GM21529 (cell line): ENCODE measurements at regions not wholly inside any gene's neighbourhood (a gene's known extent, or its start where the extent isn't known, plus 50 kb on each side); places are given as distances from the start of the nearest gene placed in this dataset.
"Not testable (repeated sequence)": the region's sequence is repeated elsewhere in the genome, so short reads cannot be mapped to it uniquely, and the experiment has no call there.

Experiments
- ATAC-seq: cut with Tn5 transposase; IDR thresholded peaks from one replicate; pipeline ENCODE4 v1.9.1; 2021; ENCODE audit not compliant: unreplicated experiment

DNA sequence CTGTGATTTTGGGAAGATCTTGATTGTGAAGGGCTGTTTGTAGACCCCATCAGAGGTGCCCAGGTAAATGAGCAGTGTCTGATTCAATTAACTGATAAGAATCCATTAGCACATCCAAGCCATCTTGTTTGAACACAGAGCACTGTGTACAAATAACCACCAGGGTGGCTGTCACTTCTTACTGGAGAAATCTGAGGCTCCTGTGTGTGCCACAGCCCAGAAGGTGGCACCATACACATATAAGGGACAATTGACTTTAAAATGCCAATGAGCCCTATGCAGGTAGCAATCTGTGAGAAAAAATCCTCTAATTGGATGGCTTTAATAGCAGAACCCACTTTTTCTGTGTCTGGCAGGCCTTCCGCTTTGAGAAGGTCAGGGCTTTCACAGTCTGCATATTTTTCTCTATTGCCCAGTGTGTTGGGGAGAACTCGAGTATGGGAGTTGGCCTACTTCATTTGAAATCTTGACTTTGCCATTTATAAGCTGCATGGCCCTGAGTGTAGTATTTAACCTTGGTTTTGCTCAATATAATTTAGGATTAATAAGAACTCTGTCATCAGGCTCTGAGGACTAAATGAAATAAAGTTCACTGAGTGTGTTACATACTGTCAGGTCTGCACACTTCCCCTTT, 517.4 kb downstream of the CCSER2 start:
- no peak for ATAC-seq

DNA sequence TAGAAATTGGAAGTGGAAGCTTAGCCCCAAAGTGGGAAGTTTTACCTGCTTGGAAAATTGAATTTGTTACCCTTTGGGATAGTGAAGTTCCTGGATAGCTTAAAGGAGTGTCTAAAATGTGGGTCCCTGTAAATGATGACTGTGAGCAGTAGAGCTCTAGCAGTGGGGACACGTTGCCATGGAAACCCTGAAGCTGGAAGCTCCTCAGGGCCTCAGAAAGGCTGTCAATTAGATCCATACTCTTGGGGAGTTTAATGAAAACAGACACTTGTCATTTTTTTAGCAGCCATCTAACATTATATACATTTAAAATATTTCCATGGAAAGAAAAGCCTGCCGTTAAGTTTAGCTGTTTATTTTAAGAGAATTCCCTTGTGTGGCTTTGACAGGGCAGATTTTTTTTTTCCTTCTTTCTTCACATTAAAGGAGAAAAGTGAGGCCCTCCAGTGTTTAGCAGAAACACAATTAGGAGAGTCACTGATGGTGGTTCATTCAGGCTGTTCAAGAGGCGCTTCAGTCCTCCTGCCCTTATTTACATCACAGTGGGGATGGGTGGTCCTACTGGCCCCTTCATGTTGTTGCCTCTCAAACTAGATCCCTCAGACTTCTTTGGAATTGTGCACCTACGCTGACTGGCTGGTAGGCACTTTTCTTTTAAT, 518.4 kb downstream of the CCSER2 start:
- no peak for ATAC-seq

DNA sequence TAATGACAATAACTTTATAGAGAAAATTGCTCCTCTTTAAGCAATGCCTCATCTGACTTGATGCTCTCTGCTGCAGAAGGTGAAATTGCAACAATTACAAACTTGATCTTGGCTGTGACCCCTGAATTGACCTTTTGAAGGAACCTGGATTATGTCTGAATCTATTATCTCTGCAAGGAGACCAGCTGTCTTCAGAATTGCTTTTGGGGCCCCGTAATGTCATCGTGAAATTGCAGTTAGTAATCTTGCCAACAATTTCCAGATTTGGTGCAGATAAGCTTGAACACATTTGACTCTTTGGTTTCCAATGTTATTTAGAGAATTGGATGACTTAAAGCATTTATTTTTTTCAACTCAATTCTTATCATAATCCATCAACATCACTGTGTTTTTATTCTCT, 520.6 kb downstream of the CCSER2 start:
- ATAC-seq = no peak

DNA sequence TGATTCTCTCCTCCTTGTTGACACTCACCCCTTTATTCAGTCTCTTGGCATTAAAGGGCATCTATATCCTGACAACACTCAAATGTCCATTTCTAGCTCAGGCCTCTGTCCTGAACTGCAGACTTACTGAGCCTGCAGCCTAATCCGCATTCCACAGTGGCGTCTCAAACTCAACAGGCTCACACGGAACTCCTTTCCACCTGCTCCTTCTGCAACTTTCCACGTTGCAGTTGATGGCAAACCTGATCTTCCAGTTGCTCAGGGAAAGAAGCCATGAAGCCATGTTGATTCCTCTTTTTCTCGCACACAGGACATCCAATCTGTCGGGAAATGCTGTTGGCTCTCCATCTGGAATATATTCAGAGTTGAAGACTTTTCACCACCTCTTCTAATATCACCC, 522.4 kb downstream of the CCSER2 start:
- ATAC-seq = no peak

DNA sequence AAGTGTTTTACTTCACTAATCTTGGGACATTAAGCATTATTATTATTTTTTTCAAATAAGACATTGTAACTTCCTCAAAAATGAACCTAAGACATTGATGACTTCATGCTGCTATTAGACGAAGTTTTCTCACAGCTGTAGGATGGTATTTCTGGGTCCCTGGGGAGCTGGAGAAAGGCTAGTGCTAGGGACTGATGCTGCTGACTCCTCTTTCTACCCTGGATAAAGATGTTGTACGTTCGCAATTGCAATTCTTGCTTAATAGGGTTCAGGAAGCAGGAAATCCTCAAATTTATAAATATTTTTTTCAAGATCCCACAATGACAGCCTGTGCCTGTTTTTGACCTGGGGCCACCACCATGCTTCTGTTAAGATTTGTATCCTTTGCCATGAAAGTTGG, 526.0 kb downstream of the CCSER2 start:
- ATAC-seq = no peak

DNA sequence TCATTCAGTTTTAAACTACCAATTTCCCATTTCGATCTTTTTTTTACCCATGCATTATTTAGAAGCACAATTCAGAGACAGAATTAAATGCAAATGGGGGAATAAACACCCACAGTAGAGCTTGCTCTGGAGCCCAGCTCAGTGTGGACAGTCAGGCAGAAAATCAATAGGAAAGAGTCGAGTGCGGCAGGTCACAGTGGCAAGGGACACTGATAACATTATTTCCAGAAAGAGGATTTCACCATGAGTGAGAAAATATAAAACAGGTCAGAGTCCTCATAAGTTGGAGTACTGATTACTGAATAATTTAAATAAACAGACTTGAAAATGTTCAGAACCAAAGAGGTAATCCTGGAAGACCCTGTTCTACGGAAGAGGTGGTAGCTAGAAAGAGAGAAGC, 532.5 kb downstream of the CCSER2 start:
- ATAC-seq = no peak

DNA sequence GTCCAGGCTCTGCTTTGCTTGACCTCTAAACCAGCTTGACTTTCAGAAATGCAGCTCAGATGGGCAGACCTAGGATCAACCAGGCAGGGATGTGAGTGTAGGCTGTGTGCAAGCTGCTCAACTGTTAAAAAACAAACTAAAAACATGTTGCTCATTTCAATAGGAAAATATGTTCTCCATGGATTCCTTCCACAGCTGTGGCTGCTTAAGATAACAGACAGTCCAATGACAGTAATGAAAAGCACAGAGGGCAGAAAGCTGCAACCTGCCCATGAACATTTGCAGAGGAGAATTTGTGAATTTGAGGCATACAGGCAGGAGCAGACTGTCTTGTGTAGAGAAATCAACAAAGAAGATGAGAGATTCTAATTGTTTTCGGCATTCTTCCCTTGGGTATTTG, 534.2 kb downstream of the CCSER2 start:
- no peak for ATAC-seq

DNA sequence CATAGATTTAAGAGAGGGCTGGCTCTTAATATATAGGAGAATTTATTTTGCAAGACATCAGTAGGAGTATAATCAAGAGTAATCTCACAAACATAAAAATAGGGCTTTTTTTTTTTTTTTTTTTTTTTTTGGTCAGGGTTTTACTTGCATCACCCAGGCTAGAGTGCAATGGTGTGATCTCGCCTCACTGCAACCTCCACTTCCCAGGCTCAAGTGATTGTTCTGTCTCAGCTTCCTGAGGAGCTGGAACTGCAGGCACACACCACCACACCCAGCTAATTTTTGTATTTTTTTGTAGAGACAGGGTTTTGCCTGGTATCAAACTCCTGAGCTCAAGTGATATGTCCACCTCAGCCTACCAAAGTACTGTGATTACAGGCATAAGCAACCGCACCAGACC, 535.3 kb downstream of the CCSER2 start:
- no peak for ATAC-seq

DNA sequence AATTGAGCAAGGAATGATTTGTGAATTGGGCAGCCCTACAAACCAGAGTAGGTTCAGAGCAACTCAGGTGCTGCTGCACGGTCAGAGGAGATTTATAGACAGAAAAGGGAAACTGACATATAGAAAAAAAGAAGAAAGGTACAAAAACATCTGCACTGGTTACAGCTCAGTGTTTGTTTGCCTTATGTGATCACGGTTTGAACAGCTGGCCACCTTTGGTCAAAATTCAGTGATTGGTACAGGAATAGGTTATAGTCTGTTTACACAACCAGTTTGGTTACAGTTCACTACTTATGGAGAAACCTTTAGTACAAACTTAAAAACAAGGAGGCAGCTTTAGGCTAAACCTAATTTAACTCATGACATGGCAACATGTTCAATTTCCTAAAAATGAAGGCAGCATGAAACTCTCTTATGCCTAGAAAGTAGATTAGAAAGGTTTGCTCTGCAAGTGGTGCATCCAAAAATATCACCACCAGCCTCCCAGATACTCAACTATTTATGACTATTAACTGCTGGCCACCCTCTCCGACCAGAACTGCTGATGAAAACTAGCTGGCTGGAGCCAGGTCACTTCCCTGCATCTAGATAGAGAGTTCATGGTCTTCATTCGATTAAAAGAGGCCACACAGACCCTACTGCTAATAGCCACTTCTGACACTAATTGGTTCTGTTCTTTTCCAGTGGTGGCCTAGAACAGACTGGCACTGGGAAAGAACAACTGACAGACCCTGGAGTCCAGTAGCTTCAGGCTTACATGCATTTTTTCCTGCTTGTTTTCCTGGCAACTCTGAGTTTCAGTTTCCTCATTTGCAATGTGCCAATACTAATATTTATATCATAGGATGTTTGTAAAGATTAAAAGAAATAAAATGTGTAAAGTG, 548.0 kb downstream of the CCSER2 start:
- ATAC-seq = no peak

DNA sequence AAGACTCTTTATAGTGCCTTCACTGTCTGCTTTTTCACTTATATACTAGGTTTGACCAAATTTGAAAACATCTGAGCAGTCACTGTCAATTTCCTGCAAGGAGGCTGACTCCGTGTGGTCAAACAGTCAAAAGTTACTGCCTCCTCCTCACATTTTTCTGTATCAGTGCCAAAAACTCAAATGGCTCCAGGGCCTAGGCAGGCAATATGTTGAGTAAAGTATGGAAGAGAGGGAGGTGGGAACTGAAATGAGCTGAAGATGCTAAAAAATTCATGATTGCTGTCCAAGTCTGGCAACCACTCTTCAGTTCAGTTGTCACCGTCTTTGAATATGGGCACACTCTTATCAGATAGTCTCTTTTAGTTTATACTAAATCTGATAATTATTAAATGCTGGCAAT, 551.6 kb downstream of the CCSER2 start:
- no peak for ATAC-seq

DNA sequence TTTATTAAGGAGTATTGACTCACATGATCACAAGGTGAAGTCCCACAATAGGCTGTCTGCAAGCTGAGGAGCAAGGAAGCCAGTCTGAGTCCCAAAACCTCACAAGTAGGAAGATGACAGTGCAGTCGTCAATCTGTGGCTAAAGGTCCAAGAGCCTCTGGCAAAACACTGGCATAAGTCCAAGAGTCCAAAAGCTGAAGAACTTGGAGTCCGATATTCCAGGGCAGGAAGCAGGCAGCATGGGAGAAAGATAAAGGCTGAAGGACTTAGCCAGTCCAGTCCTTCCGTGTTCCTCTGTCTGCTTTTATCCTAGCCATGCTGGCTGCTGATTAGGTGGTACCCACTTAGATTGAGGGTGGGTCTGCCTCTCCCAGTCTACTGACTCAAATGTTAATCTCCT, 553.3 kb downstream of the CCSER2 start:
- ATAC-seq = not testable (repeated sequence)

DNA sequence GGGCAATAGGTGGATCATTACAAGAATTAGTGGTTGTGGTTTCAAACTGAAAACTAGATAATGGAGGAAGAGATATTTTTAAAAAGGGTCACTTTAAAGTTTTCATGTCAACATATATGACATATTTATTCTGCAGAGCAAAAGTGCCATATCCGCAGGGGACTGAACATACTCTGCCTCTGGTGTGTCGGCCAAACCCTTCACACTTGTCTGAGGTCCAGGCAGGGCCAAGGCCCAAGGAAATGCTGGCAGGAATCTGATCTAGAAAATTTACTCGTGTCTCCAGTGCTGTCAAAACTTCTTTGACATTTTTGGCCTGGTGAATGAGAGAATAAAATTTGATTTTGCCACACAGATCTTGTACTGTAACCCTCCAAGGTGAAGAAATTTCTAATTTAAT, 562.3 kb downstream of the CCSER2 start:
- no peak for ATAC-seq

DNA sequence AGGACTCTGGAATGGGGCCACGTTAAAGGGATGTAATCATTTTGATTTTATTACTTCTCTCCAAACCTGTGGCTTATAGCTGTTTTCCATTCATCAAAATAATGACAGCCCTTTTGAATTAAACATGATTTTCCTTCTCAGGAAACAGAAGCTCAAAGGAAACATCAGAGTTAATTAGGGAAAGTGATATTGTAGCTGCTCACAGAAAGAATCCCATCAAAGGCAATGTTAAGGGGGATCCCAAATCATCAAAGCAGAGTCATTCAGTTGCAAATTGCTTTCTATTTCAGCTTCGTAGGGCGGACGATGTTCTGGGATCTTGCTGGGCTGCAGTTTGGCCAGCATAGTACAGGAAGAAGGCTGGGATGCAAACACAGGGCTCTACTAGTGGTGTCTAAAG, 563.2 kb downstream of the CCSER2 start:
- ATAC-seq = no peak

DNA sequence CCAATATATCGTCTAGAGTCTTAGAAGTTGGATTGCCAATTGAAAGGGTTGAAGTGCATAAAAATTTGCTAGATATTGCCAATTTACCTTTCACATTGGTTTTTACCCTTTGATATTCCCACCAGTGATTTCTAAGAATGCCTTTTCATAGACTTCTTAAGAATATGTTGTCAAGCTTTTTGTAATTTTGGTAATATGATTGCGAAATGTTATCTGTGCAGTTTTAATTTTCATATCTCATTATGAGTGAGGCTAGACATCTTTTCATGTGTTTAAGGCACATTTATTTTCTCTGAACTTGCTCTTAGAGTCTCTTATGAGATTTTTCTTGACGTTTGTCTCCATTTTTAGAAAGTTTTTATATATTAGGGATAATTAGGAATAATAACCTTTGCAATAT, 567.2 kb downstream of the CCSER2 start:
- ATAC-seq = no peak

DNA sequence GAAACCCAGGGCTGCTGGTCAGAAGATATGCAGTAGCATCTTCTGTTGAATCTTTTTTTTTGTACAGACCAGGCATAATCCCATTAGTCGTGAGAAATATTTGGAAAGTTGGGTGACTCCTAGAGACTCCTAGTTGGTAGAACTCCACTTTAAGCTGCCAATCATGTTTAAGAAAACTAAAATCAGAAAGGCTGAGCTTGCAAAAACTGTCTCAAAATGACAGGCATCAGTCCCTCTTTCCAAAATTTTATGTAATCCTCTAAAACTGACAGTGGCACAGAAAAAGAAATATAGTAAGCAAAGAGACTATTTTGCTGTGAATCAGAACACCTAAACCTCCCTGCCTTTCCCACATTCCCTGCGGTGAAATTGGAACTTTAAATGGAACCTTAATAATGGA, 568.5 kb downstream of the CCSER2 start:
- no peak for ATAC-seq

DNA sequence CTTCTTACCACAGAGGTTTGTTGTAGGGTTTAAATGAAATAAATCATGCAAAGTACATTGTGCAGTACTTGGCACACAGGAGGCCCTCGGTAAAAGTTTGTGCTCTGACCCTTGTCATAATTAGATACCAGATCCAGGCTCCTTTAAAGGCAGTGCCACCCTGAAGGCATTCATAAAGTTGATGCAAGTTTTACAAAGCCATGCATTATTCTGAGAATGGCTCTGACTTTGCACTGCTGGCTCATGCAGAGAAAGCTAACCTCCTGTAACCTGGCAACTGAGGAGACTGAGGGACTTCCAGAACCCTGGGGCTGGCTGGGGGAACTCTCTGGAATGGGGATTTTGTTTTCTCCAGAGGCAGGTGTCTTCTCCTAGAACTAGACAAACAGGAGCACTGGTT, 570.9 kb downstream of the CCSER2 start:
- ATAC-seq = no peak

DNA sequence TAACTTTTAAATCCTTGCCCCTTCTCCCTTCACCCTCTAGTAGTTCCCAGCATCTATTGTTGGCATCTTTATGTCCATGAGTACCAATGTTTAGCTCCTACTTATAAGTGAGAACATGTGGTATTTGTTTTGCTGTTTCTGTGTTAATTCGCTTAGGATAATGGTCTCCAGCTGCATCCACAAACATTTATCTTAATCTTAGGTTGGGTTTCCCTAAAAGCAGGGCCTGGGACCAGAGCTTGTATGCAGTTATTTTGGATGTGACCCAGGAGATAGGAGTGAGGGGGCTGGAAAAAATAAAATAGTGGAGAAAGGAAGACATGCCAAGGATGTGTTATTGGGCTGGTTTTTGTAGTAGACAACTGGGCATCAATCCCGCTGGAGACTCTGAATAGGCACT, 571.8 kb downstream of the CCSER2 start:
- no peak for ATAC-seq

DNA sequence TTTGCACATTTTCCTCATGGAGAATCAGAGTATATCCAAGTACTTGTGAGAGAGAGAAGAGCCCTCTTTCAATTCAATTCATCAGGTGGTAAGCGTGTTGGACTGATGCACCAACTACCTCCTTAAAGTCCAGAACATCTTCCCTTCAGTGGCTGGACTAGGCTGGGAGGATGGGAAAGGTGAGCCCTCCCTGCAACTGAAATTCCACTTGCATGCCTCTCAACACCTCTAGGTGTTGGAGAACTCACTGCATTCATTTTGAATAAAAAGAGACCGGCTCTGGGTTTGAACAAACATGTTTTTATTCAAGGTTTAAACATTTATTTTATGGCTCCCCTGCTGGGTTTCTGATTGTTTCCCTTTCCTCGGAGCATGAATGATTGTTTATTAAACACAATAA, 573.5 kb downstream of the CCSER2 start:
- ATAC-seq = no peak

DNA sequence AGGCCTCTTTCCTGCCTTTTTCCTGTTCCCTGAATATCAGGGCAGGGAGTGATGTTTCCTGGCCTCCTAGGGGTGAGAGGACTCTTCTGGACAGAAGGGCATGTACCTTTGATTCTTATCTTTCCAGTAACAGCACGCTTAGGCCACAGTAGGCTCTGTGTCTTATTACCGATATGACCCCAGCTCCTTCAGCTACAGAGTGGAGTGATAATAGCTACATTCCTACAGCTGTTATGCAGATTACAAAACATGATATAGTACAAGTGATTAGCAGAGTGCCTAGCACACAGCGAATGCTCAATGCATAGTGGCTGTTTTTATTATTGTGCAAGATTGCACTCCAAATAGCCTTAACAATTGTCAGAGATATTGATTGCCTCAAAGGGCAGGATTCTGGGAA, 574.2 kb downstream of the CCSER2 start:
- ATAC-seq = no peak

DNA sequence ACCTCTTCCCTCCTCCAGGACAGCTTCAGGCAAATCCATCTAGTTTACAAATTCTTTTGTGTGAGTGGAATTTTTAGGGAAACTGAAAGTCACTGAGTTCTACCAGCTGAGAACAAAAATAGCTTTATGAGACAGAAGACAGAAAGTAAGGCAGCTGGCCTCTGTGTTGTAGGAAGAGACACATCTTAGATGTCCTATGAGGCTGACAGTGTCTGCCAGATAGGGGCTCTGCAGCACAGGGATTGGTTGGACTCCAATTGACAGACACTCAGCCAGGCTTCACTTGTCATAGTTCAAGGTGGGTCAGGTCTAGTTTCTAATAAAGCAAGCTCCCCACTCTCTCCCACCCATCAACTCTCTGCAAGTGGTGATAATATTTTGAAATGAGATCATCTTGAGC, 574.9 kb downstream of the CCSER2 start:
- no peak for ATAC-seq

DNA sequence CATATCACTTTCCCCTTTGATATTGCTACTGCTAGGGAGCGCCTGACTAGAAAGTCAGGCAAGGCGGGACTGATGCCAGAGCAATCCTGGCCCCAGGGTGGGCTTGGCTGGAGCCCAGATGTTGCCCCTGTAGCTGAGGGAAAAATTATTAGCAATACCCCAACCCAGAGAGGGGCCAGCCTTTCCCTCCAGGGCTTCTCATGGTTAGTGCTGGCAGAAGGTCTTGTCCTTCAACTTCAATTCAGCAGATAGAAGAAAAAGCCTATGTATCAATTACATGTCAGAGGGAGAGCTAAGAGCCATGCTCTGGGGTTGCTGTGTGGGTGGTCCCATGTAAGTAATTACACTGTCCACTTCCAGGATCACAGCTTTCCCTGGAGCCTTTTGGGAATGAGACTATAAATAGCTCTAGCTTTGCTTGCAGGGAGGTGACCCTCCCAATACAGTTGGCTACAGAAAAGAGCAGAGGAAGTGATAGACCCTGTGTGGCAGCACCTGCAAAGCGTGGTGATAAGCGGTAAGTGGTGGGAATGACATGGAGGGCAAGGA, 579.1 kb downstream of the CCSER2 start:
- ATAC-seq = no peak

DNA sequence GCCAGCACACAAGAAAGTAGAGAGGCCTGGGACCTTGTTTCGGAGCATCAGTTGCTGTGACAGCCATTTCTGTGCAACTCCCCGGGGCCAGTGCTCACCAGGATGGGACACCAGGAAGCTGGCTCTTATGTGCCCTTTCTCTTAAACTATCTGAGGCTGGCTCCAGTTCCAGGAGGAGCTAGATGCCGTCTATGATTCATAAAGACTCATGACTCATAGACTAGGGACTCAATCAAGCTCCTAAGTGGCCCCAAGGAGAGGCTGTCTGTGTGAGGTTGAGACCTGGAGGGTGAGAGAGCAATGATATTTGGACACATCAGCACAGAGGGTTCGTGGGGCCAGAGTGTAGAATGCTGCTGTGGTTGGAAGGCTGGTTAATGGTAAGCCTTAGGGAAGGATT, 580.1 kb downstream of the CCSER2 start:
- ATAC-seq = no peak
